Spleen (tissue), 7 donors: ENCODE measurements at regions not wholly inside any gene's neighbourhood (a gene's known extent, or its start where the extent isn't known, plus 50 kb on each side); places are given as distances from the start of the nearest gene placed in this dataset.

Source experiments
- POLR2A ChIP-seq, 3 donors: fragments of 450-650 bp; IDR thresholded peaks; one replicate each; pipeline ENCODE4 v1.5.1; 2017; ENCODE audit warnings: antibody characterized with exemption in 3 of 3, mild to moderate bottlenecking in 1 of 3
- POLR2AphosphoS5 ChIP-seq, 3 donors: sonication (generic); formaldehyde crosslinking; IDR thresholded peaks; one replicate each; pipeline ENCODE4 v1.5.1; 2017; ENCODE audit warnings: antibody characterized with exemption in 3 of 3
- TF ChIP-seq, protein P1 (sequence below), 11 experiments: fragments of 200-600 bp in 7 of 11; fragments of 450-650 bp in 4 of 11; sonication (generic) in 4 of 11; IDR thresholded peaks in 8 of 11; conservative IDR thresholded peaks in 3 of 11; 1 replicate in 7 of 11; 2 replicates in 4 of 11; pipeline versions ENCODE4 v1.4.0 to v1.8.0; 2016 to 2021; ENCODE audit warnings: antibody characterized with exemption in 11 of 11, inconsistent platforms in 4 of 11, mild to moderate bottlenecking in 1 of 11
- donor health status: DM: no; HTN: no; CAD: no; lungs with moderate emphysema.
- donor health status: DM: no; HTN: no; CAD: no.
- donor health status: DM: no; HTN: no; CAD: no.

DNA sequence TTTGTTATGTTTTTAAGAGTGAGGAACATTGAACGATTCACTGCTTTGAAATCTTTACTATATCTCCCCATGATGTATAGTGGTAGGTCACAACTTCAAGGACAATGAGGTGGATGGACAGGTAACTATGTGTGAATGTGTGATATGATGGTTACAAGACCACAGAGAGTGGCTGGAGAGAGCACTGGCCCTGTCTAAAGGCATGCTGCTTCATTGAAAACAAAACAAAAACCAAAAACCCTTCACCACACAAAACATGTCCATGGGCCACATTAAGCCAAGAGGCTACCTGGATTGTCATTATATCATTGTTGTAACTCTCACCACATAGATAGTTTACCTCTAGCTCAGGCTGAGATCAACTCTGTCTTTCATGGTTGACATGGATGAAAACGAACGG lies 180.6 kb upstream of the TENT5A start:
- TF ChIP-seq POLR2AphosphoS5 (IDR thresholded peaks at IDR 0.05) (no peak), POLR2A (IDR thresholded peaks at IDR 0.05) (no peak)
- TF ChIP-seq, protein P1, sequence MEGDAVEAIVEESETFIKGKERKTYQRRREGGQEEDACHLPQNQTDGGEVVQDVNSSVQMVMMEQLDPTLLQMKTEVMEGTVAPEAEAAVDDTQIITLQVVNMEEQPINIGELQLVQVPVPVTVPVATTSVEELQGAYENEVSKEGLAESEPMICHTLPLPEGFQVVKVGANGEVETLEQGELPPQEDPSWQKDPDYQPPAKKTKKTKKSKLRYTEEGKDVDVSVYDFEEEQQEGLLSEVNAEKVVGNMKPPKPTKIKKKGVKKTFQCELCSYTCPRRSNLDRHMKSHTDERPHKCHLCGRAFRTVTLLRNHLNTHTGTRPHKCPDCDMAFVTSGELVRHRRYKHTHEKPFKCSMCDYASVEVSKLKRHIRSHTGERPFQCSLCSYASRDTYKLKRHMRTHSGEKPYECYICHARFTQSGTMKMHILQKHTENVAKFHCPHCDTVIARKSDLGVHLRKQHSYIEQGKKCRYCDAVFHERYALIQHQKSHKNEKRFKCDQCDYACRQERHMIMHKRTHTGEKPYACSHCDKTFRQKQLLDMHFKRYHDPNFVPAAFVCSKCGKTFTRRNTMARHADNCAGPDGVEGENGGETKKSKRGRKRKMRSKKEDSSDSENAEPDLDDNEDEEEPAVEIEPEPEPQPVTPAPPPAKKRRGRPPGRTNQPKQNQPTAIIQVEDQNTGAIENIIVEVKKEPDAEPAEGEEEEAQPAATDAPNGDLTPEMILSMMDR (IDR thresholded peaks at IDR 0.05 in 8 of 11, conservative IDR thresholded peaks at IDR 0.05 in 3 of 11), result no peak
